NCI-H1436 (cell line): ENCODE measurements at regions not wholly inside any gene's neighbourhood (a gene's known extent, or its start where the extent isn't known, plus 50 kb on each side); places are given as distances from the start of the nearest gene placed in this dataset.

Experiments
- DNase-seq: peaks from one replicate; lab custom pipeline; 2025; lab: John Stamatoyannopoulos, UW

GRCh38 chr2:156845806-156846558 is 409.8 kb downstream of the GPD2 start:
- no peak for DNase-seq

- no peak for DNase-seq
Observed at GRCh38 chr2:156852210-156852609, 405.3 kb upstream of the GALNT5 start.

- DNase-seq, result no peak
Observed at GRCh38 chr2:156852681-156853080, 404.8 kb upstream of the GALNT5 start.

GRCh38 chr2:156864325-156864724 is 393.2 kb upstream of the GALNT5 start:
- no peak for DNase-seq

- no peak for DNase-seq
Observed at GRCh38 chr2:156864753-156865152, 392.8 kb upstream of the GALNT5 start.

- no peak for DNase-seq
Observed at GRCh38 chr2:156867201-156867600, 390.3 kb upstream of the GALNT5 start.

GRCh38 chr2:156874707-156875106 is 382.8 kb upstream of the GALNT5 start:
- DNase-seq, result no peak

DNA sequence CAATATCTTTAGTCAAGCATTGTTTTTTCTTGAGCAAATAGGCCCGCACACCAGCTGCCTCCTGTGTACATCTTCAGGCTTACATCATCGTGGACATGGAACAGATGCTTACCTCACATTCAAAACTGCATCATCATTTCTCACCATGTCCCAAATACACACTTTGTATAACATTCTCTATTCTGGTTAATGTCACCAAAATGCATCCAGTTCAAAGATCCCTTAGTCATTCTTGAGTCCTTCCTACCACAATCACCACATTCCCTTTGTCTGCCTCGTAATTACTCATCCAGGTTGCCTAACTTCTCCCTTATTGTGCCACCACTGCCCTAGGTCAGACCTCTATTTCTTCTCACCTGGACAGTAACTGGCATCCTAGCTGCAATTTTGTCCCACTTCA is 373.7 kb upstream of the GALNT5 start:
- DNase-seq, result no peak

- no peak for DNase-seq
Observed at GRCh38 chr2:156884216-156884615, 373.3 kb upstream of the GALNT5 start.

GRCh38 chr2:156890529-156891148 is 366.9 kb upstream of the GALNT5 start:
- DNase-seq, result no peak

DNA sequence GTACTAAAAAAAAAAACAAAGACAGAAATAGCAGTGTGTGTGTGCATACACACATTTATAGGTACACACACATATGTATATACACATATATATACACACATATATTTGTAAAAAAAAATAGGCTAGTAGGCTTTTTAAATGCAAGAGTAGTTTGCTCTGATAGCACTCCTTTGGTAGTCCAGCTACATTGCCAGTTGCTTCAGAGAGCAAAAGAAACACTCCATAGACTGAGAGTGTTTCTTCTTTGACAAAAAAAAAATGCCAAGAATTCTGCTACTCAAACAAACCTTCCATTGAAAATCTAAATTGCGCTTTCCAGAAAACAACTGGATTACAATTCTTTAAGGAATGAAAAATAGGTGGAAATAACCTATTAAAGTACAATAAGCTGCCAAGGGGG is 365.9 kb upstream of the GALNT5 start:
- DNase-seq, result no peak

- peak; percentile 62 for DNase-seq
Observed at GRCh38 chr2:156892467-156893281, 364.8 kb upstream of the GALNT5 start.

- peak; percentile 28 for DNase-seq
Observed at GRCh38 chr2:156896294-156896693, 361.2 kb upstream of the GALNT5 start.

GRCh38 chr2:156897548-156897947 is 360.0 kb upstream of the GALNT5 start:
- no peak for DNase-seq

DNA sequence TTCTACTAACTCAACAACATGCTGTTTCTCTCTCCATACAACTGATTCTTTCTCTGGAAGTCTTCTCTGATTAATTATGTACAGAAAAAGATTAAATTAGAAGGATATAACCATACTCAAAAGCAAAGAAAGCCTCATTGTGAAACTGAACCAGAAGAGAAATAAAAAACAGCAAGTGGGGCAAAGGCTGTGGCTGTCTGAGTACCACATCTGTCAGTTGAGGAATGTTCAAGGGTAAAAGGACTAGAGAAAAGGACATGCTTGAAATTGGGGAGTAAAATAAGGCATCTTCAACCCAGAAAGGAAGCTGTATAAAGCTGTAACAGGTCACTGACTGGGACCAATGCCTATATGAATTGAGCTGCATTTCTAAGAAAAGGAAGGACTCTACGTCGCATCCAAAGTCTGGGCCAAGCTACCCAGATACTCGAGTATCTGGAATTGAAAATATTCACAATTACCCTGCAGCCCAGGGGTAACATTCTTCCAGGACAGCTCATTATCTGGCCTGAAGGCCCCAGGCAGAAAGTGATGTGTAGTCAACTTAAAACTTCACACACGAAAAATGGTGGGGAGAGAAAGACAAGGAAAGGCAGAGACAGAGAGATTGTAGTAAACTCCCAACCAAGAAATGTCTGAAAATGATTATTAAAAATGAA is 356.0 kb upstream of the GALNT5 start:
- DNase-seq, result no peak

DNA sequence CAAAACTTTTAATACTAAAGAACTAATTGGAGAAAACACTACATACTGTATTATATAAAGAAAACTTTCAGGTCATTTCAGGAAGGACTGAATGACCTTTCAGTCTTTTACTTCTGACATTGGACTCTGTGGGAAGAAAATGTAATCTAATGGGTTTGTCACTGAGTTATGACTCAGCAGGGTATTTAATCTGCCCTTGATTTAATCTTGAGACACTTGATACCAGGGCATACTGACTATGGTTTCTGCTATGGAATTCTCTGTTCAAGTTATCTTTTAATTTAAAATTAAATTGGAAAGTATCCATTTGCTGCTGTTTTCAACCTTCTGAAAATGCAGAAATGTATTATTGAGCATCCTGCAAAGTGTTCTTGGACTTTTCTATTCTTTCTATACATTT is 354.2 kb upstream of the GALNT5 start:
- DNase-seq, result no peak

DNA sequence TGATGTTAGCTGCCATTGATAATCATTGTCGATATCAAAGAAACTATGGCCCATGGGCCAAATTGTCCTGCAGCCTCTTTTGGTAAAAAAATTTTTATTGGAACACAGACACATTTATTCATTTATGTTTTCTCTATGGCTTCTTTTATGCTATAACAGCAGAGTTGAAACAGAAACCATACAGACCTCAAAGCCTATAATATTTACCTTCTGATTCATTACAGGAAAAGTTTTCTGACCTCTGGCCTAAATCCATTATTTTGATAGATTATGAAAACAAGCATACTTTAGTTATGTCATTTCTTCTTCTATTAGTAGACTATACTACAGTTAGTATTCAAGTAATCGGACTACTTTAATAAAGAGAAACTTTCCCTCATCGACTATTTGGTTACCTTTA is 349.7 kb upstream of the GALNT5 start:
- DNase-seq, result no peak

- DNase-seq, result no peak
Observed at GRCh38 chr2:156908825-156909224, 348.7 kb upstream of the GALNT5 start.

- no peak for DNase-seq
Observed at GRCh38 chr2:156909983-156910382, 347.5 kb upstream of the GALNT5 start.

DNA sequence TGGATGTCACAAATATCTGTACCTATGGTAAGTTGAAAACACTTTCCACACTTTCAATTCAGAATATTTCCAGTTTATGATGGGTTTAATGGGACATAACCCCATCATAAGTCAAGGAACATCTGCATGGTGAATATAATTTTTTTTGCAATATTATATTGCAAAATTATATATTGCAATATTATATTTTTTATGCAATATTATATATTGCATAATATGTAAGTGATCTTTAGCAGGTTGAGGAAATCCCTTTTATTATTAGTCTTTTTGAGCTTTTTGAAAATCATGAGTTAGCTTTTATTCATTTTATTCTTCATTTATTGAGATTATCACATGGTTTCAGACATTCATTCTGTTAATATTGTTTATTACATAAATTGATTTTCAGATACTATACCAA is 342.2 kb upstream of the GALNT5 start:
- DNase-seq, result no peak

- DNase-seq, result no peak
Observed at GRCh38 chr2:156918410-156918809, 339.1 kb upstream of the GALNT5 start.

DNA sequence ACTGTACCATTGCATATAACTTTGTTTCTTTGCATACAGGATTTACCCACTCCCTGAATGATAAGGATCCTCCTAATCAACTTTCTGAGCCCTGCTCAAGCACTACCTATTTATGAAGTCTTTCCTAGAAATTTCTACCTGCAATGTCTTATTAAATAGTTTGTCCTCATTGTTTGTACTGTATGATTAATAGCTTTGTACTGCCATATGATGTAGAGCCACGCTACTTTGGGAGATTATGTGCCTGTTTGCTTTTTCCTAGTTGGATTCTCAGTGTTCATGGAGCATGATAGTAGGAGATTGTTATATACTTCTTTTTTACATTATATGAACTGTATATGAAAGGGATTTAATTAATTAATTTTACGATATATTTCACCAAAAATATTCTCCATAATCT is 327.1 kb upstream of the GALNT5 start:
- no peak for DNase-seq
